Smooth muscle cell (in vitro differentiated cells): ENCODE measurements at regions not wholly inside any gene's neighbourhood (a gene's known extent, or its start where the extent isn't known, plus 50 kb on each side); places are given as distances from the start of the nearest gene placed in this dataset.

Experiments
- DNase-seq: peaks from one replicate; lab custom pipeline; 2025; ENCODE audit not compliant: unreplicated experiment; lab: John Stamatoyannopoulos, UW
- H2AFZ ChIP-seq: fragments of 200-600 bp; sonication (generic); 2 replicates; pipeline ENCODE4 v1.6.0; 2016; ENCODE audit warnings: antibody characterized with exemption, low read depth, mild to moderate bottlenecking
- H3F3A ChIP-seq: fragments of 200-600 bp; sonication (generic); 2 replicates; pipeline ENCODE4 v1.6.0; 2017; ENCODE audit warnings: antibody characterized with exemption, low read depth
- H3K27ac ChIP-seq: fragments of 200-600 bp; sonication (generic); 2 replicates; pipeline ENCODE4 v1.5.1; 2016; ENCODE audit warnings: low read depth, mild to moderate bottlenecking
- H3K27me3 ChIP-seq: fragments of 200-600 bp; sonication (generic); 2 replicates; pipeline ENCODE4 v1.6.1; 2016; ENCODE audit warnings: low read depth, mild to moderate bottlenecking
- H3K36me3 ChIP-seq: fragments of 200-600 bp; sonication (generic); 2 replicates; pipeline ENCODE4 v1.5.1; 2016; ENCODE audit warnings: low read depth
- H3K4me1 ChIP-seq: fragments of 200-600 bp; sonication (generic); 2 replicates; pipeline ENCODE4 v1.5.1; 2016; ENCODE audit warnings: low read depth
- H3K4me2 ChIP-seq: fragments of 200-600 bp; sonication (generic); 2 replicates; pipeline ENCODE4 v1.6.0; 2016; ENCODE audit warnings: mild to moderate bottlenecking
- H3K4me3 ChIP-seq: fragments of 200-600 bp; sonication (generic); 2 replicates; pipeline ENCODE4 v1.5.1; 2016; ENCODE audit warnings: mild to moderate bottlenecking
- H3K79me2 ChIP-seq: fragments of 200-600 bp; sonication (generic); 2 replicates; pipeline ENCODE4 v1.6.0; 2016; ENCODE audit warnings: low read depth, mild to moderate bottlenecking
- H3K9ac ChIP-seq: fragments of 200-600 bp; sonication (generic); 2 replicates; pipeline ENCODE4 v1.6.0; 2016; ENCODE audit warnings: low read depth
- H3K9me3 ChIP-seq: fragments of 200-600 bp; sonication (generic); replicated peaks from 2 replicates; pipeline ENCODE4 v1.5.1; 2016; ENCODE audit warnings: low read depth
- H4K20me1 ChIP-seq: fragments of 200-600 bp; sonication (generic); 2 replicates; pipeline ENCODE4 v1.6.0; 2016; ENCODE audit warnings: low read depth
- WGBS: methylation state at CpG from one replicate; pipeline ENCODE4 v1.1.7; 2016; ENCODE audit warnings: low lambda C conversion rate; 5-methylcytosine and 5-hydroxymethylcytosine counted together
- TF ChIP-seq, protein P1 (sequence below): fragments of 200-600 bp; sonication (generic); IDR thresholded peaks from 2 replicates; pipeline ENCODE4 v1.5.1; 2017; ENCODE audit warnings: borderline replicate concordance, mild to moderate bottlenecking, antibody characterized with exemption; ENCODE audit not compliant: insufficient read depth, poor library complexity, severe bottlenecking

DNA sequence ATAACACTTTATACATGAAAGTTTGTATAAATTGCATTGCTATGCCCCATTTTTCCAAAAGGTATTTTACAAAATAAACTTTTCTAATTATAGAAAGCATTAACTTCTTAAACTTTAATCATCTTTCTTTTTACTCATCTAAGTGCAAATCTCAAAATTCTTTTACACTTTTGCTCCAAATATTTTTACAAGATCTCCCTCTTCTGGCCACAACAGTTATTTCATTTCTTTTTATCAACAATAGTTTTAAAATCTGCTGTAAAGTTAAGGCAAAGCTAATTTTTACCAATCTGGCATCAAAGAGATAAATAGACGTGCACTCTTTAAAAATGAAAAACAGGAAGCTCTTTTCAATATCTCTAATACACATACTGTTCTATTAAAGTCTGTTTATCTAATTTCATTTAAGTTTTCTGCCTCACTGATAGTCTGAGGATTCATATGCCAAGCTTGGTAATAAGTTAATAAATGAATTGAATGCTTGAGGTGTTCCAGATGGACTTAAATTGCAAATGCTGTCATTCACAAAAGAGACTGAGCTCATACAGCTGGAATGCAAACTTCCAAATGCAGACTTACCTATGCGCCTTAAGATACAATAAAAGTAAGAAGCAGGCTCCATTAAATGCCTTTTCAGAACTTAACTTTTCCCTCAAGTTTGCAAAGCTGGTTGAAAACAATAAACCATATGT lies 583.0 kb upstream of the ATXN8OS start:
- WGBS: 51% methylated on average over 2 of the region's 2 CpGs
- H3K9ac ChIP-seq: no peak overlapping the region
- no peak overlapping the region for H3K4me2 ChIP-seq

DNA sequence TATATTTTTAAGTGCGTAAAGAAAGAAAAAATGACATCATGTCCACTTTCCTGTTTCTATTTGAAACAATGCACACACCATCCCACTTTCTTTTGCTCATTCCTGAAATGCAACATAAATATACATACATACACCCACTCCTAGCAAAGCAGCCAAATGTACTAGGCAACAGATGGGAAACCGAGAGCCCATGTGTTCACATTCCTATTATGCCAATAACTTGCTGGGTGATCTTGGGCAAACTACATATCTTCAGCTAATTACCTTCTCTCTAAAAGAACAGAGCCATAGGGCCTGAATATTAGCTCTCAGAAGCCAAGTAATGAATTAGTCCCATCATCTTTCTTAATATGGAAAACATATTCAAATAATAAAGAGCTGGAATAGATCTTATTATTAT lies 610.6 kb upstream of the ATXN8OS start:
- Histone ChIP-seq H3K4me2 (no peak overlapping the region), H3K9ac (no peak overlapping the region), H3K4me1 (no peaks in the 10 kb centered on the region), H3F3A (no peaks in the 10 kb centered on the region), H3K4me3 (no peak overlapping the region), H4K20me1 (no peaks in the 10 kb centered on the region), H3K9me3 (no peaks in the 10 kb centered on the region), H3K79me2 (no peaks in the 10 kb centered on the region), H3K27ac (no peak overlapping the region), H3K27me3 (no peaks in the 10 kb centered on the region), H2AFZ (no peak overlapping the region), H3K36me3 (no peaks in the 10 kb centered on the region)
- no peak for DNase-seq
- TF ChIP-seq, protein P1, sequence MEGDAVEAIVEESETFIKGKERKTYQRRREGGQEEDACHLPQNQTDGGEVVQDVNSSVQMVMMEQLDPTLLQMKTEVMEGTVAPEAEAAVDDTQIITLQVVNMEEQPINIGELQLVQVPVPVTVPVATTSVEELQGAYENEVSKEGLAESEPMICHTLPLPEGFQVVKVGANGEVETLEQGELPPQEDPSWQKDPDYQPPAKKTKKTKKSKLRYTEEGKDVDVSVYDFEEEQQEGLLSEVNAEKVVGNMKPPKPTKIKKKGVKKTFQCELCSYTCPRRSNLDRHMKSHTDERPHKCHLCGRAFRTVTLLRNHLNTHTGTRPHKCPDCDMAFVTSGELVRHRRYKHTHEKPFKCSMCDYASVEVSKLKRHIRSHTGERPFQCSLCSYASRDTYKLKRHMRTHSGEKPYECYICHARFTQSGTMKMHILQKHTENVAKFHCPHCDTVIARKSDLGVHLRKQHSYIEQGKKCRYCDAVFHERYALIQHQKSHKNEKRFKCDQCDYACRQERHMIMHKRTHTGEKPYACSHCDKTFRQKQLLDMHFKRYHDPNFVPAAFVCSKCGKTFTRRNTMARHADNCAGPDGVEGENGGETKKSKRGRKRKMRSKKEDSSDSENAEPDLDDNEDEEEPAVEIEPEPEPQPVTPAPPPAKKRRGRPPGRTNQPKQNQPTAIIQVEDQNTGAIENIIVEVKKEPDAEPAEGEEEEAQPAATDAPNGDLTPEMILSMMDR: no peak
- 94% methylated on average over 2 of the region's 2 CpGs for WGBS

More for the DNA sequence above, 583.0 kb upstream of the ATXN8OS start:
- Histone ChIP-seq H3K4me1 (no peaks in the 10 kb centered on the region), H3K27ac (no peak overlapping the region), H4K20me1 (no peaks in the 10 kb centered on the region), H2AFZ (peak overlapping the region; percentile 20), H3K9me3 (no peaks in the 10 kb centered on the region), H3K27me3 (no peaks in the 10 kb centered on the region), H3K4me3 (no peak overlapping the region), H3K79me2 (no peaks in the 10 kb centered on the region), H3F3A (no peaks in the 10 kb centered on the region), H3K36me3 (no peaks in the 10 kb centered on the region)
- TF ChIP-seq, protein P1: peak; percentile 53
- no peak for DNase-seq

DNA sequence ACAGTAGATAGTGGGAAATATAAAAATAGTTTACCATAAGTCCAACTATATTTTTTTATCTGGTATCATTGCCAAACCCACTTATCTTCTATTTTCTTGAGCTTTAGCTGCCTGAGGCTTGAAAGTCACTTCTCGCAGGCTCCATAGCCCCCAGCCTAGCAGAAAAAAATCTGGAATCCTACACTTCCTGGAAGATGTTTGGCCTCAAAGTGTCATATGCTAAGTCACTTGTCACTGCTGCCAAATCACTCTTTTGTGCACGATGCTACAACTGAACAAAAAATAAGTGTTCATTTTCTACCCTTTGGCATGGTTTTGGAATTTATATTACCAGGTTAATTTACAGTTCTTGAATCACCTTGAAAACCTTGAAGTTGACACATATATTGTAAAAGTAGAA lies 612.5 kb upstream of the ATXN8OS start:
- H3K9ac ChIP-seq: no peak overlapping the region
- no peaks in the 10 kb centered on the region for H3F3A ChIP-seq
- H3K4me1 ChIP-seq: no peaks in the 10 kb centered on the region
- no peaks in the 10 kb centered on the region for H3K79me2 ChIP-seq
- peak overlapping the region; percentile 8 for H2AFZ ChIP-seq
- H3K9me3 ChIP-seq: no peaks in the 10 kb centered on the region
- no peaks in the 10 kb centered on the region for H4K20me1 ChIP-seq
- H3K27me3 ChIP-seq: no peaks in the 10 kb centered on the region
- 84% methylated on average over 2 of the region's 2 CpGs for WGBS
- H3K27ac ChIP-seq: no peak overlapping the region
- no peak overlapping the region for H3K4me3 ChIP-seq
- no peaks in the 10 kb centered on the region for H3K36me3 ChIP-seq
- no peak for DNase-seq
- TF ChIP-seq, protein P1: no peak
- H3K4me2 ChIP-seq: no peak overlapping the region

DNA sequence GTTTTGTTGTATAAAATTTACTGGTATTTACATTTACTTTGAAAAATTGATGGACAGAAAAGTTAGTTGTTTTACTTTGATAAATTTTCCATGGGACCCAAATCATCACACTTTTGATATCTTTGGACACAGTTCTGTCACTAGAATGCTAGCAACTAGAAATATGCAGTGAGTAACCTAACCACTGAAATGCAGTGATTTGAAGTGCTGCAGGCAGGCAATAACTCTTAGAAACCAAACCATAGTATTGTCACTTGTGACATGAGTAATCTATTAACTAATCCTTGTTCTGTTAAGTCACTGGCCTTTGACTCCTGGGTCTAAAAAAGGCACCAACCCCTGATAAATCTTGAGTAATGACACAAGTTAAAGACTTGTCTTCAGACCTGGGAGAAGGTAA lies 620.0 kb upstream of the ATXN8OS start:
- H3K27ac ChIP-seq: no peak overlapping the region
- no peak overlapping the region for H3K4me3 ChIP-seq
- H2AFZ ChIP-seq: no peak overlapping the region
- no peaks in the 10 kb centered on the region for H3F3A ChIP-seq
- H3K79me2 ChIP-seq: no peaks in the 10 kb centered on the region
- H3K9me3 ChIP-seq: peaks cover 2% of the 10 kb centered on the region
- H3K27me3 ChIP-seq: no peaks in the 10 kb centered on the region
- no peaks in the 10 kb centered on the region for H3K4me1 ChIP-seq
- H3K36me3 ChIP-seq: no peaks in the 10 kb centered on the region
- no peak overlapping the region for H3K4me2 ChIP-seq
- H3K9ac ChIP-seq: no peak overlapping the region
- no peak for DNase-seq
- no peaks in the 10 kb centered on the region for H4K20me1 ChIP-seq
- TF ChIP-seq, protein P1: no peak
